Medulla oblongata (tissue), 1 donor: ENCODE measurements at regions not wholly inside any gene's neighbourhood (a gene's known extent, or its start where the extent isn't known, plus 50 kb on each side); places are given as distances from the start of the nearest gene placed in this dataset.

Source experiments
- DNase-seq: peaks from one replicate; pipeline ENCODE4 v3.0.0-alpha.2; 2015; ENCODE audit errors: extremely low spot score

DNA sequence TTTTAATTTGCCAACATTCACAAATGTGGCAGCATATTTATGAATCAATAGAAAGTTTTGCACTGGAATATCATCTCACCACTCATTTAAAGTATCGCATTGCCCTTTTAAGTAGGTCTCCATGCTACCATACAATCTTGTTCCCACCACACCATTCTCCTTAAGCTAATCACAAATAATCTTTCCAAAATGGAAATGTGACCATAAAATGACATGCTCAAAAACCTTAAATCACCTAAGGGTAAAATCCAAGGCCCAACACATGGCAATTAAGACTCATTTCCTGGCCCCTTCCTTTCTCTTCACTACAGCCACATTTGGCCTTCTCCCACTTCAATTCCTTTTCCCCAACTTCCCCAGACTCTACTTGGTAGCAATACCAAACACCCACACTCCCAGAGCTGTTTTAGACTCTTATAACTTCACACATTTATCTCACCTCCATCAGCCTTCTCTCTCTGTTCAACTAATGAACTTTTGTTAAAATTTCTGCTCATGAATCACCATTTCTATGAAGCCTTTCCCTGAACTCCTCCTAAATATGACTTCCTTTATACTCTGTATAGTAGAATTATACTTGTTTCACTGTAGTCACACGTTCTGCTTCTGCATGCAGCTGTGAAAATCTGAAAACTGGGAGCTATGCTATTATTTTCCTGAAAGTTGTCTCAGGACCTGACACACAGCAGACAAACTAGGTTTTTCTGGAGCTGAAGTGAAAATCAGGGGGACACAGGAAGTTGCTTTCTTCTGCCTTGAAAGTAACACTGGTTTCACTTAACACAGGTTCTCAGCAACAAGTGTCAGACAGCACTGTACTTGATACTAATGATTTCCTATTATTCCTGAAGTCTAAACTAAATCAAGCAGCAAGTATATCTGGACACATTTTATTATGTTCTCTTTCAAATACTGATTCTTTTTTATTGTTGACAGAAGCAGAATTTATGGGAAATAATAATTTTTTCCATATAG lies 303.9 kb downstream of the ZEB2 start:
- DNase-seq, result no peak

DNA sequence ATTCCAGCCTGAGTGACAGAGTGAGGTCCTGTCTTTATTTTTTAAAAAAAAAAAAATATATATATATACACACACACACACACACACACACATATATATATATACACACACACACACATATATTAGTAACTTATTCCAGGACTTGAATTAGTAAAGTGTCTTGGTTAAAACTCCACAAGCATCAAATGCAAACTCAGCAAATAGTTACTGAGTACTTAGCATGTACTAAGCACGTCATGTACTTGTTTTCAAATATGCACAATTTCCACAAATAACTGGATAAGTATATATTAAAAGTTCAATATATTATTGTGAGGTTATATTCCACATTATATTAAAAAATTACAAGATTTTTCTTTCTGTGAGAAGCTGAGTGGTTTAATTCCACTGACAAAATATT lies 304.7 kb downstream of the ZEB2 start:
- no peak for DNase-seq

DNA sequence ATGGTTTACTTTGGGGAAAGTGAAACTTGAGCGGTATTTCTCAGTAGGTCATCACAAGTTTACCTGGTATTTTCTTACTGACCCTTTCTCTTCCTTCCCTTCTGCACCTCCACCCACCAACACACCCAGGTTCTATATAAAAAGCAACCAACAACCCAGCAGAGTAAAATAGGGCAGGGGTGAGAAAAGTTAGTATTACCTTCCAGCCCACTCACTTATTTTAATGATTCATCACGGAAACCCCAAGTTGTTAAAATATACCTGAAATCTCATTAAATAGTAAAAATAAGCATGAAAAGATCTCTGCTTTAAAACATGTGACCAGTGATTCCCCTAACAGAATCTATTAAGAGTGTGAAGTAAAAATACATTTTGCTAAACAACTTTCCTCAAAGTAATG lies 306.1 kb downstream of the ZEB2 start:
- DNase-seq, result no peak

DNA sequence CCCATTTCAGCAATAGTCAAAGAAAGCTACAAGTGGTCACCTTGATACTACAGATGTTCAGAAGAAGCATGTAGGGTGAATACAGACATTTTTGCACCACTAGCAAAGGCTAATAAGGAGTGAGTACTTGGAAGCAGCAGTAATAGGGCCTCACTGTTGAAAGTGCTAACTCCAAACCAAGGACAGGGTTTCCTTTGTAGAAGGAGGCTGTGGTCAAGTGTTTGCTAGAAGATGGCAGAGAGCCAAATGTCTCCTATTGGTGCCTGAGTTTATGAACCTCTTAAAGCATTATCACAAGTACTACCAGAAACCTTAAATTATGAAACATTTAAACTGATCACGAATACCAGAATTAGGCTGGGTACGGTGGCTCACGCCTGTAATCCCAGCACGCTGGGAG lies 308.1 kb downstream of the ZEB2 start:
- no peak for DNase-seq

DNA sequence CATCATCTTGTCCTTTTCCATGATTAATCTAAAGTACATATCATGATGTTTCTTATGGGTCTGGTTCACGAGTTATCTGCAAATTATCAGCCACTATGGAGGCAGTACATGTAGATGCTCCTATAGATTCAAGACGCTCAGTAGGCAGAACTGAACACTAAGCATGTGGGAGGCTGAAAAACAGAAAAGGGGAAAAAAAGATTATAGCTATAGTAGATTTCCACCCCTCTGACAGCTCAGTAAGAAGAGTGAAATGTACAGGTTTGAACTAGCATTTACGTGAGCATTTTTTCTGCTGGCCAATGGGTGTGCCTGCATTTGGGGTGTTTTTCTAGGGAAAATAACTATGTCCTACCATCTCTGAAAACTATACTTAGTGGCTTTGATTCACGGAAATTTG lies 308.9 kb downstream of the ZEB2 start:
- DNase-seq, result no peak

DNA sequence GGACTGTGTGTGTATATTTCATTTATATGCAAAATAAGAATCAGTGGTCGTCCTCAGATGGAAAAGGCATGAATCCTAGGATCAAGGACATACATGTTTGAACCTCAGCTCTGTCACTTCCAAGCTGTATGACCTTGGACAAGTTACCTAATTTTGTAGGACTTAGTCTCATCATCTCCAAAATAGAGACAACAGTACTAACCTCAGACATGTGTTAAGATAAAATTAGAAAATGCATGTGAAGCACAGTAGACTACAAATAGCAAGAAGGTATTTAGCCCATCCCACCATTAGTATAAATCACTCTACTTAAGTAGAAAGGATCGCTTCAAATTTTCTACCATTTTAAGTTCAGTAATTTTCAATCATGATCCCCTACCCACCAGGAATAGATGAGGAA lies 309.8 kb downstream of the ZEB2 start:
- DNase-seq, result no peak

DNA sequence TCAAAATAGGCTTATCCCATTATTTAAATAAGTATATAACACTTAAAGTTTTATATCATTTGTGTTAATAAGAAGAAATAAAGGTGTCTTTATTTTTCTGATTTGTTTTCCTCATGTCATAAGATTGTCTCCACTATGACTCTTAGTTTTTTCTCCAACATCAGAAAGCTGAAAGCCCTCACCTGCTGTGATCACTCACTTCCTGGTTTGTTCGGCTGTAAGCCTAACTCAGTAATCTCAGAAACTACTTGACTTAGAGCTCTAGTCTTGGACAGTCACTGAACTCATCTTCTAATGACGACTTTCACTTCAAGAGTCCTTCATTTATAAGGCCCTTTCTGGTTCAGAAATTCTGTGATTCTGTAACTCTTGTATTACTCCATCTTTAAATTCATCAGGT lies 311.0 kb downstream of the ZEB2 start:
- no peak for DNase-seq

DNA sequence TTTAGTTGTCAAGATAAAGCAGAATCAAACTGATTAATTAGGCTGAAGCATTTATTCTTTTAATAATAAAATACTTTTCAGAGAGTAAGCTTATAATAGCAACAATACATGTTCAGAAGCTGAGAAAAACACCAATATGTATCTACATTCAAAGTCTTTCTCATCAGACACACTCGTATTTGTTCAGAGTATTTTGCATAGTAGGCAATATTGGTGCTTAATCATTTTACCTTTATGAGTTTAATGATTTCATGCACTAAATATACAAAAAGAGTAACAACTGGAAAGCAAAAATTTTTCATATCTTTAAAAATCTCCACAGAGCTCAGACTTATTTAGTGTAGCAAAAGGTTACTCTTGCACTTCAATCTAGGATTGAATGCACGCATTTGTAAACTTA lies 313.9 kb downstream of the ZEB2 start:
- DNase-seq, result no peak

DNA sequence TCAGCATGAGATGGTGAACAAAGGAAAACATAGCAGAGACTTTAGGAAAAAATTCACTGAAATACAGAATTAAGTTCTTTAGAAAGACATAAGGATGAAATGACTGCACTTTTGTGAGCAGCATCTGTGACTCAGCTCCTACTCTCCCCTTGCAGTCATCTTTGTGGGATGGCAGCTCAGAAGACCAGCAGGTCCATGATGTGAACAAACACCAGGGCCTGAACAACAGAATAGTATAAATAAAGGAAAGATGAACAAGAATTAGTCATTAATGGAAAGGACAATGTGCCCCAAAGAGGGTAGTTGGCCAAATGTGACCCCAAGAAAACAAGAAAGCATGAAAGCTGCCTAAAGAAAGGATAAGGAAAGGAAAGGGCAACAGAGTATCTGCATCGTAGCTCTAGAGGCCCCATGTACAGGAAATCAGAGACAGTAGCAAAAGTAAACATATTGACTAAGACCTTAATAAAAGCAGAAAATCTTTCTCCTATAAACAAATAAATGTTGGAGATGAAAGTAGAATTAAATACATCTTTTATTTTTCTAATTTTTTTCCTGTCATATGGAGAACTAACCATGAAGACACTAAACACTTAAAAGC lies 318.0 kb downstream of the ZEB2 start:
- DNase-seq, result no peak

DNA sequence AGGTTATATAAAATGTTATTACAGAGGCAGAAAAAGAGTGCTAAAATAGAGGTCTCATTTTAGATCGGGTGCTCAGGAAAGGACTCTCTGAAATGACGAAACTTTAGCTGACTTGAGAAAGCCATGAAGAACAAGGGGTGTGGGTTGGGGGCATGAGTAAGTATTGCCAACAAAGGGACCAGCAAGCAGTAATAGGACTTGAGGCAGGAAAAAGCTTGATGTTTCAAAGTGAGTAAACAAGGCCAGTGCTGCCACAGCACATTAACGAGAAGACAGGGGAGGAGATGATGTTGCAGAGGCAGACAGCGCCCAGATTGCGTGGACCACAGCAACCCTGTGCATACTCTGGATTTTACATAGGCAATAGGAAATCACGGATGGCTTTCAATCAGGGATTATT lies 318.8 kb downstream of the ZEB2 start:
- no peak for DNase-seq

DNA sequence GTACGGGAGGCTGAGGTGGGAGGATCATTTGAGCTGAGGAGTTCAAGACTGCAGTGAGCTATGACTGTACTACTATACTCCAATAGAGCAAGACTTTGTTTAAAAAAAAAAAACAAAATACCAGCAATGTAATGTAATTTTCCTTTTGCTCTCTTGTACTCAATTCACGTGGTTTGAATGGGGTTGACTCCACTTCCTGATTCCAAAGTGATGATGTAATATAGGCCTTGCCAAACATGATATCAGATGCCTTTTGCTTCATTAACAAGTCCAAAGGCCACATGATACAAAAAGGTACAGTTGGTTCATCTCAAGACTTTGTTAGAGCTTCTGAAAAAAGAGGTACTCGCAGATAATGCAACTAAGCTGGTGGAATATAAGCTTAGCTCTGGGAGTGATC lies 321.8 kb downstream of the ZEB2 start:
- DNase-seq, result no peak

DNA sequence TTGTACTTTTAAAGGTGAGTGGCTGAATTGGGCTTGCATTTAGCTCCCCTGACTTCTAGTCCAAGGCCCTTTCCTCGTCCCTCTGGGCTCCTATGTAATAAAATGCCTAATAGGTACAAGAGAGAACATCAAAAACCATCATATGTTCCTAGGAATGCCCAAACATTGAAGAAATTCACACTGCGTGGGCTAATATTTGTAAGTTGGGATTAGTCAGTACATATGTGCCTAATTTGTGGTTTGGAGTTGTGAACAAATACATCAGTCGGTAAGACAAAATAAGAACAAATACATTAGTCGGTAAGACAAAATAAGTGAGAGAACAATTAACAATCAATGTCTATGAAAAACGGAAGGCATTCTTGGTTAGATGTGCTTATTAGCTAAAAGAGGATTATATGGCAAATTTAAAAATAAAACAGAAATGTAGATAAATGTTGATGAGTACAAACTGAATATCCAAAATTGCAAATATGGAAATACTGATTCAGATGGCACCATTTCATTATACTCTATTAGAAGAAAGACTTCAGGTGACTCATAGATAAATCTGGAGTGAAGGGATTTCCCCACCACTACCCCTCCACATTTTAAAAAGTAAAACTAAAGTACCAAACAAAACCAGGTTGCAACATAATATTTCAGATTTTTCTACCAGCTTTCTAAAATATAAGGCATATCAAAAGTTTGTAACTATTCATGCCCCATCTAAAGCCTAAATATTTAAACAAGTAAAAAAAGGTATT lies 325.4 kb downstream of the ZEB2 start:
- no peak for DNase-seq

DNA sequence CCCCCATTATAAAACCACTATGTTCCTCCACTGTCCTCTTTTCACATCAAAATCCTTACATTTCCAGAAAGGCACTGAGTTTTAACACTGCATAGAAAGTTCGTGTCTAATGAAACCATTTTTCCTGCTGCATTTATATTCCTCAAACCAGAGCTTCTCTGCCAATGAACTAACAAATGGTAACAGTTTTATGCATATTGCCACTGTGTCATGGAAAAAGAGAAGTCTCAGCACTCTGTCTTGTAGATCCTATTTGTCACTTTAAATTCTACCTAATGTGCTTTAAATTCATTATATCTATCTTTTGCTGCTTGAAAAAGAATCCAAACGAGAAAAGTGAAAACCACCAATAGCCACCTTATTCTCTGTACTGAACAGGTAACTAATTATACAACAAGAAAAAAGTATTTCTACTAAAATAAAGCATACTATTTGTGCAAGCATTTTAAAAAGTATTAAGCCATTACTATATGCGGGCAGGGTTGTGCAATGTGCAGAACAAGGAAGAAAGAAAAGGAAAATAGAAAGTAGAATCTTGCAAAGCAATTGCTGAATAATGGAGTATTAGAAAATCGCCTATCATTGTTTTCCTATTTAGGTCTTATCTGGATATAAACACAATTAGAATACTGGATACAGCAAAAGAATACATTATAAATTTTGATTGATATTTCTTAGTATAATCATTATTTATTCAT lies 328.9 kb downstream of the ZEB2 start:
- DNase-seq, result no peak

DNA sequence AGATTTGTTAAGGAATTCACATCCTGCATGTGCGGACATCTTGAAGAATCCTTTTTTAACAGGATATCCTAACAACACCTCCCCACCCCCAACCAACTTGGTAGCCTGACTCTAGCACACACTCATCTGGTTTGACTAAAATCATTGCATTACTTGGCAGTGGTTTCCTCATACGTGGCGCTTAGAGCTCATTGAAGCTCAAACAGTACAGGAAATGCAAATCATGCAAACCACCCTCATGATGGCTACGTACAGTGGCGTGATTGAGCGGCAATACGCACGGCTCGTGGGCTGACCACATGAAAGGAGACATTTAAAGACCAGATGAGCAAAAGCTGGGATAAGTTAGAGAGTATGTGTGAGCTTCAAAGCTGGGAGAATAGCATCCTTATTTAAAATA lies 336.2 kb downstream of the ZEB2 start:
- DNase-seq, result no peak

DNA sequence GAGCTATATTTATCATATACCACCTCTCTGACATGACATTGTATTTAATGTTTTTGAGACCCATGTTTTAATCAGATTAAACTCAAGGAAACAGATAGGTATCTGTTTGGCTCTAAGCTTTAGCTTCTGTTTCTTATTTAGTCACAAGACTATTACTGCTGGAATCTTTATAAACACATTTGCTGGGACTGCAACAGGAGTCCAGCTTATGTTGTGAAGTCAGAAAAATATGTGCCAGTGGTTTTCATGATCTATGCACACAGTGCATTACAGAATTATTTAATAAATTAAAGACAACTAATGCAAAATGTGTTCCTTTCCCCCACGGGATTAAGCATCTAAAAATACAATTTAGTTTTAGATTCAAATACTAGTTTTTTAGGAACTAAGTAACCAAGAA lies 338.9 kb downstream of the ZEB2 start:
- DNase-seq, result no peak

DNA sequence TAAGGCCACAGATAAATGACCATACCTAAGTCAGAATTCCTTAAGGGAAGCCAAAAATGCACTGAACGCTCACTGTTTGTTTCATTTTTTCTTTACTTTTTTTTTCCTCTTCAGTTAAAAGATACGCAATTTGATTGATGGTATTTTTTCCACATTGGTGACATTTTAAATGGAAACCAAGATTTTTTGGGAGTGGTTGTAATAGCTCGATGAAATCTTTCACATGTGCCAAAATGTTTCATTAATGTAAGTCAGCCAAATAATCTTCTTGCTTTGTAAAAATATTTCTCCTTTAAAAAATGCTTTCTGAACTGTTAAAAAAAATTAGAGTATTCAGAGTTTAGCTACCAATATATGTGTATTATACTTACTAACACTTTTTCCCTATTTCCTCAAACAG lies 339.8 kb downstream of the ZEB2 start:
- DNase-seq, result no peak

DNA sequence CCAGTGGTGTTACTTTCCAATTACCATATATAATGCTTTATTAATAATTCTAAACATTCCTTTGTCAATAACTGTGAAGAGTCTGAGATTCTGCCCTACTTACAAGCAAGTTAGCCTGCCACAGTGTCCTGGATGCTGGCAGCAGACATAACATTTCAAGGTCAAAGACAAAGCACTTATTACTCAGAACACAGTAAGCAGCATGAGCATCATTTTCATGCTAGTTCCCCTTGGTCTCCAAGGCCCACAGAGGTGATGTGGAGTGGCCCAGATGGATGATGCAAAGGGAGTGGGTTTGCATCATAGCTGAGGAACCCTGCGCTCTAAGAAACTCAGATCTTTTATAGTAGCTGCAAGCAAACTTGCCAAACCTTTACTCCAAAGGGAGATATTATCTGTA lies 349.7 kb downstream of the ZEB2 start:
- no peak for DNase-seq

DNA sequence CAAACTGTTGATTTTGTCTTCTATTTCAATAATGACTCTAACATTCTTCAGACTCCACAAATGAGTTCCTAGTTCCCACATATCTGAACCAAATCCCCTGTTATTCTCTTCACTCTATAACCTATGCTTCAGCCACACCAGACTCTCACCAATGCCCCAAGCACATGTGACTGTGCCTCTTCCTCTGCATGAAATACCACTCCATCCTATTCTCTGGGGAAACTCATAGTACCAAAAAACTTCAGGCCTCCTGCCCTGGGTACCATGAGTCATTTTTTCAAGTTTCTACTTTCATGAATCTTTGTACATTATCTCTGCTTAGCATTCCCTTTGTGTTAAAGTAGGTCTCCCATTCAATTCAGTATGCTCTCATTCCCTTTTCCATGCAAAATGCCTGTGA lies 353.2 kb downstream of the ZEB2 start:
- no peak for DNase-seq

DNA sequence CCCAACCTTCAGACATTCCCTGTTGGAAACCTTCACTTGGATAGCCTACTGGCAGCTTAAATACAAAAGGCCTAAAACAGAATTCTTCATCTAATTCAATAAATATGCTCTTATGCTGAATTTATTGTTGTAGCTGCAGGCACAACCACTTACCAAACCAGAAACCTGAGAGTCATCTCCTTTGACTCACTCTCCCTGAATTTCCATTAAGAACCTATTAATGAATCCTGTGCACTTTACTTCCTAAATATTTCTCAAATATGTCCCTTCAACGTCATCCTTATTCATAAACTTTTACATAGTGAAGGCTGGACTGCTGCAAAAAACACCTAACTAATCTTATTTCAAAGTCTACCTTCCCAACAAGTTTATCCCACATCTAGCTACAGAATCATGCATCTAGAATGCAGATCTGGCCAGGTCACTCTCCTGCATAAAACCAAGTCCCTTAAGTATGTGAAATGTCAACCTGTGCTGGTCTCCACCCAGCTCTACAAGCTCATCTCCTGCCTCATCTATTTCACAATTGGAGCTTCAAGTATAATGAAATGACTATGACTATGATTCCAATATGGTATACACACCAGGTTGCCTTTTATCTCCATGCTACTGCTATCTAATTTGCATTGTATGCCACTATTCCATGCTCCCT lies 354.2 kb downstream of the ZEB2 start:
- no peak for DNase-seq

DNA sequence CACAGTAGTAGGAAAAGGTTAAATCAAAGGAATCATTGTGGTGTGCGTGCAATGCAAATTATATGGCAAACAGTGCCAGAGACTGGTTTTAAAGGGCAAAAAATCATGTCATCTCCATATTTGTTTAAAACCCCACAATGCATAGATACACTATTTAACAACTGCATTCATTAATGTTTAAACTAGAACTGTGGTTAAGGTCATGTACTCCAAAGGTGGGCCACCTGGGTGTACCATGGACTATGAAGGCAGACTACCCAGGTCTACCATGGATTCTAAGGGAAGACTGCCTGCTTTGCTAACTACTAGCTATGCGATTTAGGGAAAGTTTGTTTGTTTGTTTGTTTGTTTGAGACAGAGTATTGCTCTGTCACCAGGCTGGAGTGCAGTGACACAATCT lies 356.3 kb downstream of the ZEB2 start:
- DNase-seq, result no peak

DNA sequence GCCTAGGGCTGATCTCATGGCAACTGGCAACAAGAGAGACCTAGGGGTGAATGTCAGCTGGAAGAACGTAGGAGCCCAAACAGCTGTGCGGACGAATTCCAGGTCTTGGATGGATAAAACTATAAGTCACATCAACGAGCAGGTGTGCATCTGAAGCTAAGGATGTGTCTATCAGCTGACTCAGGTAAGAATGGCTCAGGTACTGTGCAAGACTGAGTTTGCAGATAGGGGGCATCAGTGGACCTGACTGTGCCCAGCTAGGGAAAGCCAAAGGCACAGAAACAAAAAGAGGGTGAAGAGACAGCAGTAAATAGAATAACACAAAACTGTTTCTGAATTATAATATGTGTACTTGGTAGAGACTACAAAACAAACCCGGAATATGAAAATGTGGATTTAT lies 357.3 kb downstream of the ZEB2 start:
- DNase-seq, result no peak

DNA sequence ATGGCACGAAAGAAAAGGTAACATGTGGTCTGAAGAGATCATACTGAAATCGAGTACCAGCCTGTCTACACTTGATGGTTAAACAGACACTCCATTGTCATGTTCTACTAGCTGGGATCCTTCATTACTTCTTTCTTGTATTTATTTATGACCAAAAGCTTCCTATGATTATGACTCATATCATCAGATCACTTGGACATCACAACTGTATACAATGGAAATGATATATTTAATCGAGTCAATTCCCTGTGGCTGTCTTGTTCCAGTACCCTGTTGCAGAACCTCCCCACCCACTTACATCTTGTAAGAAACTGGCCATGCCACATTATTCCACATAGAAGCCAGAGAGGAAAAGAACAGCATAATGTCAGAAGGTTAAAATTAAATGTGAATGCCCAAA lies 358.9 kb downstream of the ZEB2 start:
- DNase-seq, result no peak
